ENCODE measurements at regions not wholly inside any gene's neighbourhood (a gene's known extent, or its start where the extent isn't known, plus 50 kb on each side); places are given as distances from the start of the nearest gene placed in this dataset.

DNA sequence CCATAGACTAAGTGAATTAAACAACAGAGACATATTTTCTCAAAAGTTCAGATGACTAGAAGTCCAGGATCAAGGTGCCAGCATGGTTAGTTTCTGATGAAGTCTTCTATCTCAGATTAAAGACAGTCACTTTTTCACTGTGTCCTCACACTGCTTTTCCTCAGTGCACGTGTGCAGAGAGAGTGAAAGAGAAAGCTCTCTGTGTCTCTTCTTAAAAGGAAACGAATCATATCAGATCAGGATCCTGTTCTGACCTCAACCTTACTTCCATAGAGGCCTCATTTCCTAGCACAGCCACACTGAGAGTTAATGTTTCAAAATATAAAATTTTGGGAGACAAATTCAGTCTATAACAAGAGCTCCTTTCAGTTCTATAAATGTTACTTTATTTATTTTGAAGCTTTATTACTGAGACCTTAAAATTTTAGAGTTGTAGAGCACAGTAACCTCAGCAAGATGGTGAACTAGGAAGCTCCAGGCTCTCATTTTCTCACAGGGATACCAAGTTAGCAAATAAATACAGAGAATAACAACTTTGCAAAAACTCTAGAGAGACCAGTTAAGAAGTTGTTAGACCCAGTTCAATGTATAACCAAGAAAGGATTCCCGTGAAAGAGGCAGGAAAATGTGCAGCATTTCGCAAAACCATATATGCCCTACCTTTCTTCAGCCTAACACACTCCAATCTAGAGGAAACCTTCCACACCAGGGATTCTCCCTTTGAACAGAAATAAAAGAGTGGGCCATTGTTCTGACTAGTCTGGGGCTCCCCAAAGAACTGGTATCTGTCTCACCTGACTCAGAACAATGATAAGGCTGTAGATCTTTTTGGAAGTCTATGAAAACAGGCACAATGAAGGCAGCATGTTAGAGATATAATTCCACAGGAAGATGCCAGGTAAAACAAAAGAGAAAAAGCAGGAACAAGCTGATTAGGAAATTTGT, 372.2 kb downstream of the MRPL39 start:
- Mint-ChIP-seq H3K27me3 (ENCODE audit: low read depth, unreplicated experiment) (no peaks in the 10 kb centered on the region), H3K27ac (ENCODE audit: unreplicated experiment) (no peak overlapping the region), H3K36me3 (ENCODE audit: low read depth, unreplicated experiment) (no peaks in the 10 kb centered on the region), H3K4me1 (ENCODE audit: low read depth, unreplicated experiment) (no peaks in the 10 kb centered on the region), H3K4me3 (ENCODE audit: unreplicated experiment) (no peak overlapping the region), H3K9me3 (ENCODE audit: unreplicated experiment) (no peaks in the 10 kb centered on the region)
- H3K4me1 ChIP-seq (ENCODE audit: insufficient read depth, low read length), result no peaks in the 10 kb centered on the region
- FAIRE-seq, result no peak
- no peak overlapping the region for H3K4me2 ChIP-seq (ENCODE audit: low read length)
- TF ChIP-seq EZH2 (IDR thresholded peaks at IDR 0.05; ENCODE audit: insufficient read depth, low read length), result no peak
- TF ChIP-seq, protein P1, sequence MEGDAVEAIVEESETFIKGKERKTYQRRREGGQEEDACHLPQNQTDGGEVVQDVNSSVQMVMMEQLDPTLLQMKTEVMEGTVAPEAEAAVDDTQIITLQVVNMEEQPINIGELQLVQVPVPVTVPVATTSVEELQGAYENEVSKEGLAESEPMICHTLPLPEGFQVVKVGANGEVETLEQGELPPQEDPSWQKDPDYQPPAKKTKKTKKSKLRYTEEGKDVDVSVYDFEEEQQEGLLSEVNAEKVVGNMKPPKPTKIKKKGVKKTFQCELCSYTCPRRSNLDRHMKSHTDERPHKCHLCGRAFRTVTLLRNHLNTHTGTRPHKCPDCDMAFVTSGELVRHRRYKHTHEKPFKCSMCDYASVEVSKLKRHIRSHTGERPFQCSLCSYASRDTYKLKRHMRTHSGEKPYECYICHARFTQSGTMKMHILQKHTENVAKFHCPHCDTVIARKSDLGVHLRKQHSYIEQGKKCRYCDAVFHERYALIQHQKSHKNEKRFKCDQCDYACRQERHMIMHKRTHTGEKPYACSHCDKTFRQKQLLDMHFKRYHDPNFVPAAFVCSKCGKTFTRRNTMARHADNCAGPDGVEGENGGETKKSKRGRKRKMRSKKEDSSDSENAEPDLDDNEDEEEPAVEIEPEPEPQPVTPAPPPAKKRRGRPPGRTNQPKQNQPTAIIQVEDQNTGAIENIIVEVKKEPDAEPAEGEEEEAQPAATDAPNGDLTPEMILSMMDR (IDR thresholded peaks at IDR 0.05; ENCODE audit: insufficient read depth, low read depth, low read length), result no peak
- H3K36me3 ChIP-seq (ENCODE audit: insufficient read depth, low read length), result no peaks in the 10 kb centered on the region
- no peak for DNase-seq (ENCODE audit: low read depth)
- no peak overlapping the region for H3K4me3 ChIP-seq (ENCODE audit: insufficient read depth, low read depth, low read length)
- no peak overlapping the region for H2AFZ ChIP-seq (ENCODE audit: low read depth, low read length)
- no peaks in the 10 kb centered on the region for H4K20me1 ChIP-seq (ENCODE audit: insufficient read depth, low read length)
- no peaks in the 10 kb centered on the region for H3K9me3 ChIP-seq (ENCODE audit: insufficient read depth, low read depth, low read length)
- no peak overlapping the region for H3K27ac ChIP-seq (ENCODE audit: low read depth, low read length)
- no peaks in the 10 kb centered on the region for H3K27me3 ChIP-seq (ENCODE audit: insufficient read depth, low read length)
- H3K79me2 ChIP-seq (ENCODE audit: insufficient read depth, low read length), result no peaks in the 10 kb centered on the region
- H3K9ac ChIP-seq (ENCODE audit: low read length), result no peak overlapping the region

DNA sequence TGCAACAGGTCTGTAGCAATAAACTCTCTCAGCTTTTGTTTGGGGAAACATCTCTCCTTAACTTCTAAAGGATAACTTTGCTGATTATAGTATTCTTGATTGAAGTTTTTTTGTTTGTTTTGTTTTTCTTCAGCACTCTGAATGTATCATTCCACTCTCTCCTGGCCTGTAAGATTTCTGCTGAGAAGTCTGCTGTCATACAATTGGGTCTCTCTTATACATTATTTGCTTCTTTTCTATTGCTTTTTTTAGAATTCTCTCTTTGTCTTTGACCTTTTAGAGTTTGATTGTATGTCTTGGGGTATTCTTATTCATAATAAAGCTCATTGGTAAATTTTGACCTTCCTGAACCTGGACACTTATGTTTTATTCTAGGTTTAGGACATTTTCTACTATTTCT, 386.3 kb downstream of the MRPL39 start:
- no peak overlapping the region for H3K4me2 ChIP-seq (ENCODE audit: low read length)
- no peaks in the 10 kb centered on the region for H3K9me3 ChIP-seq (ENCODE audit: insufficient read depth, low read depth, low read length)
- no peak overlapping the region for H3K27ac ChIP-seq (ENCODE audit: low read depth, low read length)
- no peaks in the 10 kb centered on the region for H4K20me1 ChIP-seq (ENCODE audit: insufficient read depth, low read length)
- DNase-seq (ENCODE audit: low read depth) (no peak), FAIRE-seq (no peak)
- H3K4me3 Mint-ChIP-seq (ENCODE audit: unreplicated experiment), result no peak overlapping the region
- no peaks in the 10 kb centered on the region for H3K36me3 Mint-ChIP-seq (ENCODE audit: low read depth, unreplicated experiment)
- H3K4me1 ChIP-seq (ENCODE audit: insufficient read depth, low read length), result no peaks in the 10 kb centered on the region
- no peak for TF ChIP-seq EZH2 (IDR thresholded peaks at IDR 0.05; ENCODE audit: insufficient read depth, low read length)
- TF ChIP-seq, protein P1 (IDR thresholded peaks at IDR 0.05; ENCODE audit: insufficient read depth, low read depth, low read length), result no peak
- no peaks in the 10 kb centered on the region for H3K9me3 Mint-ChIP-seq (ENCODE audit: unreplicated experiment)
- H3K4me3 ChIP-seq (ENCODE audit: insufficient read depth, low read depth, low read length), result no peak overlapping the region
- H3K36me3 ChIP-seq (ENCODE audit: insufficient read depth, low read length), result no peaks in the 10 kb centered on the region
- H3K4me1 Mint-ChIP-seq (ENCODE audit: low read depth, unreplicated experiment), result no peaks in the 10 kb centered on the region
- no peak overlapping the region for H3K27ac Mint-ChIP-seq (ENCODE audit: unreplicated experiment)
- no peaks in the 10 kb centered on the region for H3K27me3 ChIP-seq (ENCODE audit: insufficient read depth, low read length)
- H2AFZ ChIP-seq (ENCODE audit: low read depth, low read length), result no peak overlapping the region
- H3K79me2 ChIP-seq (ENCODE audit: insufficient read depth, low read length), result no peaks in the 10 kb centered on the region
- H3K27me3 Mint-ChIP-seq (ENCODE audit: low read depth, unreplicated experiment), result no peaks in the 10 kb centered on the region
- H3K9ac ChIP-seq (ENCODE audit: low read length), result no peak overlapping the region

- no peaks in the 10 kb centered on the region for H3K36me3 Mint-ChIP-seq (ENCODE audit: low read depth, unreplicated experiment)
- H3K4me1 Mint-ChIP-seq (ENCODE audit: low read depth, unreplicated experiment), result no peaks in the 10 kb centered on the region
- no peaks in the 10 kb centered on the region for H3K9me3 ChIP-seq (ENCODE audit: insufficient read depth, low read depth, low read length)
Observed at GRCh38 chr21:25220169-25220568, 387.1 kb downstream of the MRPL39 start.

More at GRCh38 chr21:25220169-25220568, 387.1 kb downstream of the MRPL39 start:
- DNase-seq (ENCODE audit: low read depth) (no peak), FAIRE-seq (no peak)
- H3K79me2 ChIP-seq (ENCODE audit: insufficient read depth, low read length), result no peaks in the 10 kb centered on the region
- no peak overlapping the region for H3K4me3 ChIP-seq (ENCODE audit: insufficient read depth, low read depth, low read length)
- no peaks in the 10 kb centered on the region for H4K20me1 ChIP-seq (ENCODE audit: insufficient read depth, low read length)
- Mint-ChIP-seq H3K4me3 (ENCODE audit: unreplicated experiment) (no peak overlapping the region), H3K27ac (ENCODE audit: unreplicated experiment) (no peak overlapping the region), H3K9me3 (ENCODE audit: unreplicated experiment) (no peaks in the 10 kb centered on the region), H3K27me3 (ENCODE audit: low read depth, unreplicated experiment) (no peaks in the 10 kb centered on the region)
- no peaks in the 10 kb centered on the region for H3K4me1 ChIP-seq (ENCODE audit: insufficient read depth, low read length)
- H2AFZ ChIP-seq (ENCODE audit: low read depth, low read length), result no peak overlapping the region
- H3K27ac ChIP-seq (ENCODE audit: low read depth, low read length), result no peak overlapping the region
- no peak for TF ChIP-seq EZH2 (IDR thresholded peaks at IDR 0.05; ENCODE audit: insufficient read depth, low read length)
- TF ChIP-seq, protein P1 (IDR thresholded peaks at IDR 0.05; ENCODE audit: insufficient read depth, low read depth, low read length), result no peak
- H3K27me3 ChIP-seq (ENCODE audit: insufficient read depth, low read length), result no peaks in the 10 kb centered on the region
- no peak overlapping the region for H3K9ac ChIP-seq (ENCODE audit: low read length)
- H3K36me3 ChIP-seq (ENCODE audit: insufficient read depth, low read length), result no peaks in the 10 kb centered on the region
- H3K4me2 ChIP-seq (ENCODE audit: low read length), result no peak overlapping the region

All from astrocyte (in vitro differentiated cells and primary cell).